GM12872 (cell line): ENCODE measurements at regions not wholly inside any gene's neighbourhood (a gene's known extent, or its start where the extent isn't known, plus 50 kb on each side); places are given as distances from the start of the nearest gene placed in this dataset.

Experiments
- CTCF ChIP-seq: IDR thresholded peaks from 3 replicates; pipeline ENCODE4 v1.5.1; 2011; ENCODE audit warnings: low read depth, mild to moderate bottlenecking, low read length, moderate library complexity; ENCODE audit not compliant: insufficient read depth

- TF ChIP-seq CTCF: no peak
These were observed 738.3 kb upstream of the POM121L12 start for GRCh38 chr7:52297128-52297527.

- TF ChIP-seq CTCF: no peak
These were observed 740.5 kb upstream of the POM121L12 start for GRCh38 chr7:52294942-52295341.

GRCh38 chr7:52289247-52289646, 746.2 kb upstream of the POM121L12 start:
- no peak for TF ChIP-seq CTCF

GRCh38 chr7:52287698-52288097, 747.7 kb upstream of the POM121L12 start:
- TF ChIP-seq CTCF: no peak

- no peak for TF ChIP-seq CTCF
These were observed 749.7 kb upstream of the POM121L12 start for GRCh38 chr7:52285689-52286088.

- no peak for TF ChIP-seq CTCF
These were observed 752.1 kb upstream of the POM121L12 start for GRCh38 chr7:52283335-52283734.

- TF ChIP-seq CTCF: no peak
These were observed 761.5 kb upstream of the POM121L12 start for GRCh38 chr7:52273685-52274610.
